ENCODE measurements at regions not wholly inside any gene's neighbourhood (a gene's known extent, or its start where the extent isn't known, plus 50 kb on each side); places are given as distances from the start of the nearest gene placed in this dataset.

GRCh38 chr9:120230227-120230626, 349.7 kb downstream of the CDK5RAP2 start:
- H3K4me1 Mint-ChIP-seq, result no peaks in the 10 kb centered on the region
- DNase-seq (ENCODE audit: low spot score), result no peak
- ATAC-seq, result no peak
- POLR2A ChIA-PET, result no interaction called here
- H3K9me3 Mint-ChIP-seq, result no peaks in the 10 kb centered on the region
- no peaks in the 10 kb centered on the region; the same call in 1 of the 2 replicates for H3K27me3 Mint-ChIP-seq (ENCODE audit: low read depth)
- H3K4me3 Mint-ChIP-seq, result no peak overlapping the region
- no peak overlapping the region for H3K27ac Mint-ChIP-seq
- no peaks in the 10 kb centered on the region for H3K36me3 Mint-ChIP-seq
- TF ChIP-seq PREB (CRISPR knock-in tag; IDR thresholded peaks at IDR 0.05; ENCODE audit: borderline replicate concordance) (no peak), JUN (CRISPR knock-in tag; IDR thresholded peaks at IDR 0.05) (no peak), AFF4 (CRISPR knock-in tag; IDR thresholded peaks at IDR 0.05; ENCODE audit: borderline replicate concordance) (no peak), HMGA2 (CRISPR knock-in tag; IDR thresholded peaks at IDR 0.05) (no peak), ELF4 (CRISPR knock-in tag; IDR thresholded peaks at IDR 0.05; ENCODE audit: low read depth) (no peak), NFATC4 (CRISPR knock-in tag; IDR thresholded peaks at IDR 0.05) (no peak), MYBL2 (CRISPR knock-in tag; IDR thresholded peaks at IDR 0.05) (no peak), ZNF532 (CRISPR knock-in tag; IDR thresholded peaks at IDR 0.05; ENCODE audit: borderline replicate concordance) (no peak), USF2 (CRISPR knock-in tag; IDR thresholded peaks at IDR 0.05) (no peak), SOX15 (CRISPR knock-in tag; IDR thresholded peaks at IDR 0.05) (no peak), KAT7 (CRISPR knock-in tag; IDR thresholded peaks at IDR 0.05; ENCODE audit: borderline replicate concordance) (no peak), ZNF317 (CRISPR knock-in tag; IDR thresholded peaks at IDR 0.05; ENCODE audit: borderline replicate concordance, low read depth) (no peak)
- TF ChIP-seq, protein P1, sequence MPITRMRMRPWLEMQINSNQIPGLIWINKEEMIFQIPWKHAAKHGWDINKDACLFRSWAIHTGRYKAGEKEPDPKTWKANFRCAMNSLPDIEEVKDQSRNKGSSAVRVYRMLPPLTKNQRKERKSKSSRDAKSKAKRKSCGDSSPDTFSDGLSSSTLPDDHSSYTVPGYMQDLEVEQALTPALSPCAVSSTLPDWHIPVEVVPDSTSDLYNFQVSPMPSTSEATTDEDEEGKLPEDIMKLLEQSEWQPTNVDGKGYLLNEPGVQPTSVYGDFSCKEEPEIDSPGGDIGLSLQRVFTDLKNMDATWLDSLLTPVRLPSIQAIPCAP (CRISPR knock-in tag; IDR thresholded peaks at IDR 0.05), result no peak
- TF ChIP-seq, protein P2, sequence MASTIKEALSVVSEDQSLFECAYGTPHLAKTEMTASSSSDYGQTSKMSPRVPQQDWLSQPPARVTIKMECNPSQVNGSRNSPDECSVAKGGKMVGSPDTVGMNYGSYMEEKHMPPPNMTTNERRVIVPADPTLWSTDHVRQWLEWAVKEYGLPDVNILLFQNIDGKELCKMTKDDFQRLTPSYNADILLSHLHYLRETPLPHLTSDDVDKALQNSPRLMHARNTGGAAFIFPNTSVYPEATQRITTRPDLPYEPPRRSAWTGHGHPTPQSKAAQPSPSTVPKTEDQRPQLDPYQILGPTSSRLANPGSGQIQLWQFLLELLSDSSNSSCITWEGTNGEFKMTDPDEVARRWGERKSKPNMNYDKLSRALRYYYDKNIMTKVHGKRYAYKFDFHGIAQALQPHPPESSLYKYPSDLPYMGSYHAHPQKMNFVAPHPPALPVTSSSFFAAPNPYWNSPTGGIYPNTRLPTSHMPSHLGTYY (CRISPR knock-in tag; IDR thresholded peaks at IDR 0.05), result no peak
- CTCF ChIA-PET, result no interaction called here
